ENCODE measurements at regions not wholly inside any gene's neighbourhood (a gene's known extent, or its start where the extent isn't known, plus 50 kb on each side); places are given as distances from the start of the nearest gene placed in this dataset.

DNA sequence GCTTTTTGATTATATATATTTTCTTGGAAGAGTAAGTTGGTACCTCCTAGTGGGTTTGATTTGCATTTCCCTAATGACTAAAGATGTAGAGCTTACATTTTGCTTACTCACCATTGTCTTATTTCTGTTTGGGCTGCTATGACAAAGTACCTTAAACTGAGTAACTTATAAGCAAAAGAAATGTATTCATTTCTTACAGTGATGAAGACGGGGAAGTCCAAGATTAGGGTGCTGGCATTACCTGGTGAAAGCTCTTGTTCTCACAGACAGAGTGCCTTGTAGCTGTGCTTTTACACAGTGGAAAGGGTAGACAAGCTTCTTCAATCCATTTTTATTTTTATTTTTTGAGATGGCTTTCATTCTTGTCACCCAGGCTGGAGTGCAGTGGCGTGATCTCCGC is 229.2 kb upstream of the AGA start:
- Histone ChIP-seq H3K27ac (replicated peaks) (no peak overlapping the region), H3K4me3 (replicated peaks; ENCODE audit: insufficient read depth, low read length) (no peak overlapping the region), H3K27me3 (ENCODE audit: insufficient read depth, poor library complexity, severe bottlenecking) (no peaks in the 10 kb centered on the region)
- DNase-seq (ENCODE audit: low read depth in 1 of 2, low spot score in 1 of 2), result no peak
- TF ChIP-seq, protein P1, sequence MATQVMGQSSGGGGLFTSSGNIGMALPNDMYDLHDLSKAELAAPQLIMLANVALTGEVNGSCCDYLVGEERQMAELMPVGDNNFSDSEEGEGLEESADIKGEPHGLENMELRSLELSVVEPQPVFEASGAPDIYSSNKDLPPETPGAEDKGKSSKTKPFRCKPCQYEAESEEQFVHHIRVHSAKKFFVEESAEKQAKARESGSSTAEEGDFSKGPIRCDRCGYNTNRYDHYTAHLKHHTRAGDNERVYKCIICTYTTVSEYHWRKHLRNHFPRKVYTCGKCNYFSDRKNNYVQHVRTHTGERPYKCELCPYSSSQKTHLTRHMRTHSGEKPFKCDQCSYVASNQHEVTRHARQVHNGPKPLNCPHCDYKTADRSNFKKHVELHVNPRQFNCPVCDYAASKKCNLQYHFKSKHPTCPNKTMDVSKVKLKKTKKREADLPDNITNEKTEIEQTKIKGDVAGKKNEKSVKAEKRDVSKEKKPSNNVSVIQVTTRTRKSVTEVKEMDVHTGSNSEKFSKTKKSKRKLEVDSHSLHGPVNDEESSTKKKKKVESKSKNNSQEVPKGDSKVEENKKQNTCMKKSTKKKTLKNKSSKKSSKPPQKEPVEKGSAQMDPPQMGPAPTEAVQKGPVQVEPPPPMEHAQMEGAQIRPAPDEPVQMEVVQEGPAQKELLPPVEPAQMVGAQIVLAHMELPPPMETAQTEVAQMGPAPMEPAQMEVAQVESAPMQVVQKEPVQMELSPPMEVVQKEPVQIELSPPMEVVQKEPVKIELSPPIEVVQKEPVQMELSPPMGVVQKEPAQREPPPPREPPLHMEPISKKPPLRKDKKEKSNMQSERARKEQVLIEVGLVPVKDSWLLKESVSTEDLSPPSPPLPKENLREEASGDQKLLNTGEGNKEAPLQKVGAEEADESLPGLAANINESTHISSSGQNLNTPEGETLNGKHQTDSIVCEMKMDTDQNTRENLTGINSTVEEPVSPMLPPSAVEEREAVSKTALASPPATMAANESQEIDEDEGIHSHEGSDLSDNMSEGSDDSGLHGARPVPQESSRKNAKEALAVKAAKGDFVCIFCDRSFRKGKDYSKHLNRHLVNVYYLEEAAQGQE (IDR thresholded peaks at IDR 0.05; ENCODE audit: insufficient replicate concordance, low read depth), result no peak
- TF ChIP-seq SPI1 (IDR thresholded peaks at IDR 0.05; ENCODE audit: borderline replicate concordance, low read depth) (no peak), GABPA (IDR thresholded peaks at IDR 0.05; ENCODE audit: low read depth) (no peak), POLR2AphosphoS5 (IDR thresholded peaks at IDR 0.05; ENCODE audit: low read depth) (no peak)
- TF ChIP-seq, protein P2, sequence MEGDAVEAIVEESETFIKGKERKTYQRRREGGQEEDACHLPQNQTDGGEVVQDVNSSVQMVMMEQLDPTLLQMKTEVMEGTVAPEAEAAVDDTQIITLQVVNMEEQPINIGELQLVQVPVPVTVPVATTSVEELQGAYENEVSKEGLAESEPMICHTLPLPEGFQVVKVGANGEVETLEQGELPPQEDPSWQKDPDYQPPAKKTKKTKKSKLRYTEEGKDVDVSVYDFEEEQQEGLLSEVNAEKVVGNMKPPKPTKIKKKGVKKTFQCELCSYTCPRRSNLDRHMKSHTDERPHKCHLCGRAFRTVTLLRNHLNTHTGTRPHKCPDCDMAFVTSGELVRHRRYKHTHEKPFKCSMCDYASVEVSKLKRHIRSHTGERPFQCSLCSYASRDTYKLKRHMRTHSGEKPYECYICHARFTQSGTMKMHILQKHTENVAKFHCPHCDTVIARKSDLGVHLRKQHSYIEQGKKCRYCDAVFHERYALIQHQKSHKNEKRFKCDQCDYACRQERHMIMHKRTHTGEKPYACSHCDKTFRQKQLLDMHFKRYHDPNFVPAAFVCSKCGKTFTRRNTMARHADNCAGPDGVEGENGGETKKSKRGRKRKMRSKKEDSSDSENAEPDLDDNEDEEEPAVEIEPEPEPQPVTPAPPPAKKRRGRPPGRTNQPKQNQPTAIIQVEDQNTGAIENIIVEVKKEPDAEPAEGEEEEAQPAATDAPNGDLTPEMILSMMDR (IDR thresholded peaks at IDR 0.05; ENCODE audit: insufficient read depth, low read length), result no peak

DNA sequence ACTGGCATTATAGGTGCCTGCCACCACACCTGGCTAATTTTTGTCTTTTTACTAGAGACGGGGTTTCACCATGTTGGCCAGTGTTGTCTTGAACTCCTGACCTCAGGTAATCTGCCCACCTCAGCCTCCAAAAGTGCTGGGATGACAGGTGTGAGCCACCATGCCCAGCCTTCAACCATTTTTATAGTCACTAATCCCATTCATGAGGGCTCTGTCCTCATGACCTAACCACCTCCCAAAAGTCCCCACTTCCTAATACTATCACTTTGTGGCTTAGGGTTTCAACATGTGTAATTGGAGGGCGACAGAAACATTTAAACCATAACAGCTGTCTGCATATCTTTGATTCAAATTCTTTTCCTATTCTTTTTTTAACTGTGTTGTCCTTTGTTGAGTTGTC is 229.6 kb upstream of the AGA start:
- Histone ChIP-seq H3K27ac (replicated peaks) (no peak overlapping the region), H3K4me3 (replicated peaks; ENCODE audit: insufficient read depth, low read length) (no peak overlapping the region), H3K27me3 (ENCODE audit: insufficient read depth, poor library complexity, severe bottlenecking) (no peaks in the 10 kb centered on the region)
- TF ChIP-seq, protein P1 (IDR thresholded peaks at IDR 0.05; ENCODE audit: insufficient replicate concordance, low read depth), result no peak
- TF ChIP-seq POLR2AphosphoS5 (IDR thresholded peaks at IDR 0.05; ENCODE audit: low read depth) (no peak), SPI1 (IDR thresholded peaks at IDR 0.05; ENCODE audit: borderline replicate concordance, low read depth) (no peak), GABPA (IDR thresholded peaks at IDR 0.05; ENCODE audit: low read depth) (no peak)
- TF ChIP-seq, protein P2 (IDR thresholded peaks at IDR 0.05; ENCODE audit: insufficient read depth, low read length), result no peak
- DNase-seq (ENCODE audit: low read depth in 1 of 2, low spot score in 1 of 2), result no peak

DNA sequence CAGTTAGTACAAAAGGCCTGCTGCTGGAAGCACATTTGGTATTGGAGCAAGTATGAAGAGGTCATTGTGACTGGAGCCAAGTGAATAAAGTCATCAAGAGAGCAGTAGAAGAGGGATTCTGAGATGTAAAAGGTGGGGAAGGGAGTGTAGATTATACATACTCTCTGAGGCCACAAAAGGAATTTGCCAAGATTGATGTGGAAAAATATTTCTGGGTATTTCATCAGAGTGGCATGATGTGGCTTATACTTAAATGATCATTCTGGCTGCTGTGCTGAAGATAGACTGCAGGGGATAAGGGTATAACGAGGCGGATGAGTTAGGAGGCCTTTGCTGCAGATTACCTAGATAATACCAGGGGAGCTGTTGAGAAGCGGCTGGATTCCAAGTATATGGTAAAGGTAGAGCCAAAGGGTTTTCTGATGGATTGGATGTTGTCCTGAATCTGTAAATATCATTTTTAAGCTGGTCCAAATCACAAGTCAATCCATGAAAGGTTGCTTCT is 231.8 kb upstream of the AGA start:
- Histone ChIP-seq H3K27me3 (ENCODE audit: insufficient read depth, poor library complexity, severe bottlenecking) (no peaks in the 10 kb centered on the region), H3K27ac (replicated peaks) (no peak overlapping the region), H3K4me3 (replicated peaks; ENCODE audit: insufficient read depth, low read length) (no peak overlapping the region)
- TF ChIP-seq GABPA (IDR thresholded peaks at IDR 0.05; ENCODE audit: low read depth) (no peak), SPI1 (IDR thresholded peaks at IDR 0.05; ENCODE audit: borderline replicate concordance, low read depth) (no peak), POLR2AphosphoS5 (IDR thresholded peaks at IDR 0.05; ENCODE audit: low read depth) (no peak)
- TF ChIP-seq, protein P1 (IDR thresholded peaks at IDR 0.05; ENCODE audit: insufficient replicate concordance, low read depth), result no peak
- TF ChIP-seq, protein P2 (IDR thresholded peaks at IDR 0.05; ENCODE audit: insufficient read depth, low read length), result no peak
- DNase-seq (ENCODE audit: low read depth in 1 of 2, low spot score in 1 of 2), result no peak

Data from HL-60 (cell line).